CD14-positive monocyte (primary cell): ENCODE measurements at regions not wholly inside any gene's neighbourhood (a gene's known extent, or its start where the extent isn't known, plus 50 kb on each side); places are given as distances from the start of the nearest gene placed in this dataset.

Source experiments
- DNase-seq, 3 donors: peaks; one replicate each; pipeline ENCODE4 v3.0.0-alpha.2; 2011 to 2022
- H2AFZ ChIP-seq: 2 replicates; pipeline ENCODE4 v1.6.0; 2012; ENCODE audit warnings: mild to moderate bottlenecking, low read depth, low read length, inconsistent platforms; ENCODE audit not compliant: insufficient read depth, poor library complexity, severe bottlenecking
- H3K27ac ChIP-seq, 2 donors: 1 replicate in 1 of 2; 2 replicates in 1 of 2; pipeline ENCODE4 v1.5.1; 2012 to 2013; ENCODE audit warnings: low read length in 2 of 2, control low read depth in 1 of 2, inconsistent platforms in 1 of 2, low read depth in 1 of 2, mild to moderate bottlenecking in 1 of 2
- H3K27me3 ChIP-seq, 2 donors: one replicate each; pipeline versions ENCODE4 v1.6.0 to v1.6.1; 2011 to 2013; ENCODE audit warnings: low read length in 2 of 2; ENCODE audit not compliant: control insufficient read depth in 2 of 2, insufficient read depth in 2 of 2
- H3K36me3 ChIP-seq, 2 donors: replicated peaks in 1 of 2; 1 replicate in 1 of 2; 2 replicates in 1 of 2; pipeline versions ENCODE4 v1.5.1 to v1.6.1; 2012 to 2013; ENCODE audit warnings: low read length in 2 of 2, control low read depth in 1 of 2, inconsistent platforms in 1 of 2, mild to moderate bottlenecking in 1 of 2; ENCODE audit not compliant: insufficient read depth in 2 of 2, control insufficient read depth in 1 of 2
- H3K4me1 ChIP-seq, 2 donors: 1 replicate in 1 of 2; 2 replicates in 1 of 2; pipeline versions ENCODE4 v1.5.1 to v1.6.1; 2012 to 2013; ENCODE audit warnings: low read length in 2 of 2, control low read depth in 1 of 2, inconsistent platforms in 1 of 2, mild to moderate bottlenecking in 1 of 2, moderate library complexity in 1 of 2; ENCODE audit not compliant: insufficient read depth in 2 of 2, control insufficient read depth in 1 of 2
- H3K4me2 ChIP-seq: replicated peaks from 2 replicates; pipeline ENCODE3; 2012; ENCODE audit warnings: low read length, moderate library complexity, mild to moderate bottlenecking; ENCODE audit not compliant: poor library complexity, severe bottlenecking; ENCODE audit errors: extremely low read depth
- H3K4me3 ChIP-seq, 3 experiments: fragments of 200-600 bp in 1 of 3; sonication (generic) in 1 of 3; replicated peaks in 1 of 3; 1 replicate in 2 of 3; 2 replicates in 1 of 3; pipeline ENCODE4 v1.5.1; 2011 to 2013; ENCODE audit warnings: low read length in 3 of 3, mild to moderate bottlenecking in 3 of 3, control low read depth in 2 of 3, low read depth in 2 of 3, inconsistent platforms in 1 of 3, moderate library complexity in 1 of 3
- H3K79me2 ChIP-seq: 2 replicates; pipeline ENCODE4 v1.6.0; 2012; ENCODE audit warnings: mild to moderate bottlenecking, control low read depth, inconsistent platforms, low read length, moderate library complexity; ENCODE audit not compliant: insufficient read depth
- H3K9ac ChIP-seq: 2 replicates; pipeline ENCODE4 v1.6.0; 2017; ENCODE audit warnings: low read length, mild to moderate bottlenecking; ENCODE audit not compliant: insufficient read depth, poor library complexity, severe bottlenecking
- H3K9me3 ChIP-seq, 2 donors: replicated peaks in 1 of 2; 1 replicate in 1 of 2; 2 replicates in 1 of 2; pipeline versions ENCODE4 v1.5.1 to v1.6.1; 2012 to 2013; ENCODE audit warnings: low read length in 2 of 2, control low read depth in 1 of 2; ENCODE audit not compliant: control insufficient read depth in 1 of 2, insufficient read depth in 1 of 2
- H4K20me1 ChIP-seq: 2 replicates; pipeline ENCODE4 v1.6.0; 2012; ENCODE audit warnings: mild to moderate bottlenecking, low read length, control low read depth, moderate library complexity; ENCODE audit not compliant: insufficient read depth
- H3K27ac Mint-ChIP-seq, 7 donors: one replicate each; pipeline ENCODE4 v1.8.0; 2020; ENCODE audit warnings: mild to moderate bottlenecking in 7 of 7, mixed read lengths in 7 of 7, moderate library complexity in 6 of 7, inconsistent platforms in 2 of 7
- H3K27me3 Mint-ChIP-seq, 3 donors: one replicate each; pipeline ENCODE4 v1.8.0; 2021 to 2022; ENCODE audit warnings: low read depth in 3 of 3, mild to moderate bottlenecking in 3 of 3, mixed read lengths in 3 of 3, moderate library complexity in 3 of 3, inconsistent platforms in 1 of 3
- H3K36me3 Mint-ChIP-seq, 2 donors: one replicate each; pipeline ENCODE4 v1.8.0; 2020; ENCODE audit warnings: mixed read lengths in 2 of 2, inconsistent platforms in 1 of 2, mild to moderate bottlenecking in 1 of 2
- H3K4me1 Mint-ChIP-seq: one replicate; pipeline ENCODE4 v1.8.0; 2020; ENCODE audit warnings: mild to moderate bottlenecking, mixed read lengths
- H3K4me3 Mint-ChIP-seq, 2 donors: one replicate each; pipeline ENCODE4 v1.8.0; 2020; ENCODE audit warnings: mild to moderate bottlenecking in 2 of 2, mixed read lengths in 2 of 2, moderate library complexity in 1 of 2
- H3K9me3 Mint-ChIP-seq, 7 donors: one replicate each; pipeline ENCODE4 v1.8.0; 2020 to 2022; ENCODE audit warnings: mixed read lengths in 7 of 7, mild to moderate bottlenecking in 6 of 7, moderate library complexity in 6 of 7, inconsistent platforms in 2 of 7
- CTCF ChIP-seq: fragments of 200-600 bp; IDR thresholded peaks from one replicate; pipeline ENCODE4 v1.8.0; 2022; ENCODE audit warnings: antibody characterized with exemption, mild to moderate bottlenecking
- WGBS: methylation state at CpG from one replicate; pipeline ENCODE4 v1.1.5; 2013; ENCODE audit warnings: missing lambda C conversion rate; ENCODE audit not compliant: insufficient coverage; 5-methylcytosine and 5-hydroxymethylcytosine counted together
- intact Hi-C, 2 donors: fragments of 100-400 bp; cut with micrococcal nuclease; formaldehyde crosslinking; loops; one replicate each; pipeline versions ENCODE4 v1.15.0 to v1.15.1; 2023

GRCh38 chr16:6297666-6298410, 1034.8 kb upstream of the RBFOX1 start:
- Mint-ChIP-seq H3K9me3 (peaks cover 3 to 20% (median 8%) of the 10 kb centered on the region in 7 donors), H3K4me3 (no peak overlapping the region), H3K4me1 (no peaks in the 10 kb centered on the region), H3K27ac (no peak overlapping the region), H3K27me3 (peaks cover 0 to 2% (median 1%) of the 10 kb centered on the region in 3 donors), H3K36me3 (no peaks in the 10 kb centered on the region)
- Histone ChIP-seq H3K4me2 (no peak overlapping the region), H3K9me3 (peaks cover 13 to 20% of the 10 kb centered on the region in 2 donors), H3K4me1 (no peaks in the 10 kb centered on the region), H3K36me3 (no peaks in the 10 kb centered on the region), H3K79me2 (no peaks in the 10 kb centered on the region), H3K4me3 (no peak overlapping the region), H2AFZ (no peak overlapping the region), H3K27me3 (no peaks in the 10 kb centered on the region), H4K20me1 (no peaks in the 10 kb centered on the region), H3K9ac (no peak overlapping the region), H3K27ac (no peak overlapping the region)
- DNase-seq: no peak
- 73% methylated on average over 5 of the region's 8 CpGs for WGBS
- intact Hi-C loops: no loop called here
- no peak for TF ChIP-seq CTCF

- no peak overlapping the region for H3K27ac ChIP-seq
- TF ChIP-seq CTCF: no peak
- no peaks in the 10 kb centered on the region for H3K79me2 ChIP-seq
- H3K9ac ChIP-seq: no peak overlapping the region
- H3K36me3 ChIP-seq: no peaks in the 10 kb centered on the region
- H4K20me1 ChIP-seq: no peaks in the 10 kb centered on the region
- no peak for DNase-seq
- peaks cover 0 to 8% (median 4%) of the 10 kb centered on the region in 7 donors for H3K9me3 Mint-ChIP-seq
- peaks cover 0 to 1% (median 1%) of the 10 kb centered on the region in 3 donors for H3K27me3 Mint-ChIP-seq
- H3K4me3 ChIP-seq: no peak overlapping the region
- no peaks in the 10 kb centered on the region for H3K27me3 ChIP-seq
- H3K4me1 ChIP-seq: no peaks in the 10 kb centered on the region
- WGBS: no CpG with 5 or more reads among the region's 2 CpGs
- H2AFZ ChIP-seq: no peak overlapping the region
- no peaks in the 10 kb centered on the region for H3K4me1 Mint-ChIP-seq
- H3K36me3 Mint-ChIP-seq: no peaks in the 10 kb centered on the region
- no peak overlapping the region for H3K27ac Mint-ChIP-seq
- peaks cover 0 to 4% of the 10 kb centered on the region in 2 donors for H3K9me3 ChIP-seq
- intact Hi-C loops: no loop called here
- no peak overlapping the region for H3K4me3 Mint-ChIP-seq
- H3K4me2 ChIP-seq: no peak overlapping the region
These were observed 1046.5 kb upstream of the RBFOX1 start for GRCh38 chr16:6286176-6286575.
